HG03442 (cell line): ENCODE measurements at regions not wholly inside any gene's neighbourhood (a gene's known extent, or its start where the extent isn't known, plus 50 kb on each side); places are given as distances from the start of the nearest gene placed in this dataset.
"Not testable (repeated sequence)": the region's sequence is repeated elsewhere in the genome, so short reads cannot be mapped to it uniquely, and the experiment has no call there.

Source experiments
- ATAC-seq: cut with Tn5 transposase; IDR thresholded peaks from one replicate; pipeline ENCODE4 v1.9.1; 2021; ENCODE audit warnings: mild to moderate bottlenecking, moderate library complexity; ENCODE audit not compliant: unreplicated experiment

DNA sequence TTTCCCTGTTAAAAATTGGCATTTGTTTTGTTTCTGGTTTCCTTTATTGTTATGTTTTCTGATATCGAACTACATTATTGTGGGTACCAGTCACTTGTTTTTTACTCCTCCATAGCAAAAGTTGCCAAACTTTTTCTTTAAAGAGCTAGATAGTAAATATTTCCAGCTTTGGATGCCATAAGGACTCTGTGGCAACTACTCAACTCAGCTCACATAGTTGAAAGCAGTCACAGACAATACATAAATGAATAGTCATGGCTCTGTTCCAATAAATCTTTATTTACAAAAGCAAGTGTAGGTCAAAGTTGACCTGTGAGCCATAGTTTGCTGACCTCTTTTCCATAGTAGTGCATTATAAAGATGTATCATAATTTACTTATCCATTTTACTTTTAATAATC is 305.0 kb downstream of the RASEF start:
- ATAC-seq, result no peak

DNA sequence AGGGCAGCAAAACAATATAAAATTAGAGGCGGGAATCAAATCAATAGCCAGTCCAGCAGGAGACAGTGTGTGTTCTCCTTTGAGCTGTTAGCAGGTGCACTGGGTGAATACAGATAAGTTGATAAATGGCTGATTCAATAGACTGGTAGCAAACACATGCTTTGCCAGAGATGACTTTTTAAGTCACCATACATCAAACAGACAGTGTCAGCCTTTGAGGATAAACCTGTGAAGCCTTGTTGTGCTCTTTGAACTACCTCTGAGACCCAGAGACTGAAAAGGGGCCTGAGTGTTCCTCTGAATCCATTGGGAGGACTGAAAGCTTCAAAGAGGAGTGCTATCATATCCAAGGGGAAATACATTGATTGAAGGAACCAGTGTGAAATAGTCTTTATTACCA is 301.9 kb downstream of the RASEF start:
- no peak for ATAC-seq

DNA sequence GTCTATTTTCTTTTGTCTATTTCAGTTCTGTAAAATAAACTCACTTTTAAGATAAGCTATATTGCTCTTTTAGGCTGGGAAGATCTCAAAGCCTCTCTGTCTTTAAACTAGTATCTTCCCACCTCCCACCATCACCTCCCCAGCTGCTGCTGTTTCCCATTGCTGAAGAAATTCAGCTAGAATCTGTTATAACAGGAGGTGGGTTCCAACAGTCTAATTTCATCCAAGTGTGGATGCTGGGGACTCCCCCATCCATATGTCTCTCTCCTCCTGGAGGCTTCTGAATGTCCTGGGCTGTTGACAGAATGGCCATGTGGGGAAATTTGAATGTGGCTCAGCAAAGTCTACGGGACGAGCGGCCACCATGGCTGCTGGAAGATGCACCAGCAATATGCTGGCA is 301.0 kb downstream of the RASEF start:
- ATAC-seq, result no peak

DNA sequence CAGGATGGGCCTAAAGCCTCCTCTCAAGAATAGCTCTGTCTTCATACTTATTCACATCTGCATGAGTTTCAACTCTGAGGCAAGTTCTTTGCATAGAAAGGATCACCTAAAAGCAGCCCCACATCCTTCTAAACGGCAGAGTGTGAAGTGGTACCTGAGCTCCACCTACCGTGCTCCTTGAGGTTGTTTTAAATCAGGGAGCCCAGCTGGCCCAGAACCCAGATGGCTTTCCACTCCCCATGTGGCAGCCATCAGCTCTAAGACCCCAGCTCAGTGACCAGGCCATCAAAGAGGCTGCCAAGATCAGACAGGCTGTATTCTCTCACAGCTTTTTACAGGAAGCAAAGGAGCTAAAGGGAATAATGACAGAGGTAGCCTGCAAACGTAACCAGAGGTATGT is 299.3 kb downstream of the RASEF start:
- ATAC-seq, result no peak

DNA sequence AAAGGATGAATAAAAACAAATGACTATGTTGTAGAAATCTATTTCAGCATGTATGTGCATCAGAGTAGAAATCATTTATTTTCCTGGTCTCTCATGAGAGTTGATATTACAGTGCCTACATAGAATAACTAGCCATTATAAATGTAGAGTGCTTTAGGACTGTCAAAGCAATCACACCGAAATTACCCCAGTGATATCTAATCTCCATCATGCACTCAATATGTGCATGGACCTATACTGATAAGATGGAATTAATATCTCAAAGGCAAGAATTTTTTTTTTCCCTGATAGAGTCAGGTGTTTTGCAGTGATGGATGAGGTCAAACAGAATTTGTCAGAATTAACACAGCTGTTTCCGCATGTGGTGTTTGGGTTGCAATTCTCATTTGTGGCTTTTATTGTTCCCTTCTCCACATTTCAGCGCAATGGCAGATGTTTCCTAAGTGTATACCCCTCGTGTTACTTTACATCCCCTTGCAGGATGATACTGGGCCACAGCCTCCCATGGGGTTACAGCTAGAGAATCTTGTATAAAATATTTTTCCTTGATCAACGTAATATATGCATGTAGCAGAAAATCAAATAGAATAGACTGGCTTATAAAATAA is 298.8 kb downstream of the RASEF start:
- no peak for ATAC-seq

DNA sequence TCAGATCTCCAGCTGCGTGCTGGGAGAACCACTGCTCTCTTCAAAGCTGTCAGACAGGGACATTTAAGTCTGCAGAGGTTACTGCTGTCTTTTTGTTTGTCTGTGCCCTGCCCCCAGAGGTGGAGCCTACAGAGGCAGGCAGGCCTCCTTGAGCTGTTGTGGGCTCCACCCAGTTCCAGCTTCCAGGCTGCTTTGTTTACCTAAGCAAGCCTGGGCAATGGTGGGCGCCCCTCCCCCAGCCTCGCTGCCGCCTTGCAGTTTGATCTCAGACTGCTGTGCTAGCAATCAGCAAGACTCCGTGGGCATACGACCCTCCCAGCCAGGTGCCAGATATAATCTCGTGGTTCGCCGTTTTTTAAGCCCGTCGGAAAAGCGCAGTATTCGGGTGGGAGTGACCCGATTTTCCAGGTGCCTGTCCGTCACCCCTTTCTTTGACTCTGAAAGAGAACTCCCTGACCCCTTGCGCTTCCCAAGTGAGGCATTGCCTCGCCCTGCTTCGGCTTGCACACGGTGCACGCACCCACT is 288.2 kb downstream of the RASEF start:
- ATAC-seq, result not testable (repeated sequence)

DNA sequence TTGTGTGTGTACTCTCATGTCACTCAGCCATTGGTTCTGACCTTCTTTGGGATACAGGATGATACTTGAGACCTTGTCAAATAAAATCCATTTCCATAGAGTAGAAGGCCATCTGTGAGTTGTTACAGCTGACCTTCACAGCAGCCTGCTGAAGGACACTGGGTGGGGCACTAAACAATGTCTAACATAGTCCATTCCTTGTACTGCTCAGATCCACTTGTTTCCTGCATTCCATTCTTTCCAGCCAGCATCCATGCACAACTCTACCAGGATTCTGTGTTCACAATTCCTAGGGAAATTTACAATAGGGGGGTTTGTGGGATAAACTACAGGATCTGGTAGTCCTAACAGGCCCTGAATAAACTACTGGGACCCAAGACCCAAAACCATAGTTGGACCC is 286.4 kb downstream of the RASEF start:
- no peak for ATAC-seq

DNA sequence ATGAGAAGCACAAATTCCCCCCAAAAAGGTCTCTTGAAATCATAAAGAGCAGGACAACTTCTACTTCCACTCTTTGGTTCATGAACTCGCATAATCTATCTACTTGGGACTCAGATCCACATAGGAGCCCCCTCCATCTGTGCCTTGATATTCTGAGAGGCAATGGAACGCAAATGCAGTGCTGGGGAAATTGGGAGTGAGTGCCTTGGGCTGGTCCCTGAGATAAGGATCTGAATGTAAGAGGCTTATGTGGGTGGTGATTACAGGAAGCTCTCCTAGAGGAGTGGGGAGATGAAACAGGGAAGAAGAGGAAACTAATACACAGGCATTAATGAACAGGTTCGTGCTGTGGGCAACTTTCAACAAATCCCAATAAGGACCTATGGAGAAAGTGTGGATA is 285.6 kb downstream of the RASEF start:
- no peak for ATAC-seq

DNA sequence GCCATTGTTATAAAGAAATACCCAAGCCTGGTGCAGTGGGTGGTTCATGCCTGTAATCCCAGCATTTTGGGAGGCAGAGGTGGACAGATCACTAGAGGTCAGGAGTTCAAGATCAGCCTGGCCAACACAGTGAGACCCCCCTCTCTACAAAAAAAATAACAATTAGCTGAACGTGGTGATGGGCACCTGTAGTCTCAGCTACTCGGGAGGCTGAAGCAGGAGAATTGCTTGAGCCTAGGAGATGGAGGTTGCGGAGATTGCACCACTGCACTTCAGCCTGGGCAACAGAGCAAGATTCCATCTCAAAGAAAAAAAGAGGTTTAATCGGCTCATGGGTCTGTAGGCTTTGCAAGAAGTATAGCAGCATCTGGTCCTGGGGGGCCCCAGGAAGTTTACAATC is 284.0 kb downstream of the RASEF start:
- ATAC-seq, result not testable (repeated sequence)

DNA sequence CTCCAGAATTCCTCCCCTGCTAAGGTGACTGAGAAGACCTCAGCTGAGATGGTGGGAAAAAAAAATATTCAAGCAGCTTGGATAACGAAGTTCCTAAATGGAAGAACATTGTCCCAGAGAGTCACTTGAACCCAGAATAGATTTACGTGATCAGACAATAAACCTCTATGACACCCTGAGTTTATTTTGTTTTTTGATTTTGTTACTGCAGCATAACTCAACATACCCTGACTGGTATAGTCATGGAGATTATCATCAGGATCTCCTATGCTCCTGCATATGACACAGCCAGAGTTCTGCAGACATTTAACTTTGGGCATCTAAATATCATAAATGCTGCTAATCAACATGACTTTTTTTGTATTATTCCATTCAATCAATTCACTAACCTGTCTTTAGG is 282.9 kb downstream of the RASEF start:
- ATAC-seq, result no peak

DNA sequence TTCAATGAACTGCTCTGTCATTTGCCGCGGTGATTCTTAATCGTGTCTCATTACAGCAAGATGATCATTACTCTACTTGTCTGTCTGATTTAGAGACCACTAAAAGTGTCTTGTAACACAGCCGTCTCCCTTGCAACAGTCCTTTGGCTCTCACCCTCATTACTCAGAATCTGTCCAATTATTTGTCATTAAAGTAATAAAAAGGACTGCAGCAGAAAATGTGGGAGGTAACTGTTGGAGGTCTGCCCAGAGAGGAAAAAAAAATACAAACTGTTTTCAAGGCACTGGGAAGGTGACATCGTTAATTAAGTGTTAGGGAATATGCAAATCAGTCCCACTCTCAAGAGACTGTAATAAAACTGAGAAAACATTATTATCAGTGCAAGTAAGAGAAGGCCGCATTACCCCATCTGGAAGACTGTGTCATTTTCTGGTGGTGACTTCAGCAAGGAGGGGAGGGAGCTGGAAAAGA is 281.0 kb downstream of the RASEF start:
- no peak for ATAC-seq

DNA sequence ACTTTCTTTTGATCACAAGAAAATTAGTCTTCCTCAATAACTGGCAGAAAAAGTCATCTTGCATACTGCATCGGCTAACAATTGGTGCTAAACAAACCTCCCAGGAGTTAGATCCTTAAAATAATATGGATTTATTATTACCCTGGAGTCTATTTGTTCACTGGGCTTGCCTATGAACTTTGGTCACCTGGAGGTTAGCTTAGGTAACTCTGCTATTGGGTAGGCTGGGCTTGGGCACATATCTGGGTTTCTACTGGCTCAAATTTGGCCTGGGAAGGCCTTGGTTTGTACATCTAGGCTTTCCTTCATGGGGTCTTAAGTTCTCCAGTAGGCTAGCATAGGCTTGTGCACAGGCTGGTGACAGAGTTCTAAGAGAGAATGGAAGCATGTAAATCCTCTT is 279.9 kb downstream of the RASEF start:
- no peak for ATAC-seq

DNA sequence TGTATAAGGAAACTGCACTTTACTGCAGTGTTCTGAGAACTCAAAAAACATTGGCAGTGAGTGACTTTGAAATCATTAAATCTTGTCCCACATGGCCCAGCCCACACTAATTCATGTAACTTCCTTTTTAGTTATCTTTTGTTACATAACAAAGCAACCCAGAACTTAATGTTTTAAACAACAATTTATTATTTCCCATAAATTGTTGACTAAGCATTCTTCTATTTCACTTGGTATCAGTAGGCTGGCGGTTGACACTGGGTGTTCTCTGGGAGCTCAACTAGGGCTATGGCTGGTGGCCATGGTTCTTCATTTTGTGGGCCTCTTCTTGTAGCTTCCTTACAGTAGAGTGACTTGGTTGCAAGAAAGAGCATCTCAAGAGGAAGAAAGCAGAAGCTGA is 278.4 kb downstream of the RASEF start:
- ATAC-seq, result no peak

DNA sequence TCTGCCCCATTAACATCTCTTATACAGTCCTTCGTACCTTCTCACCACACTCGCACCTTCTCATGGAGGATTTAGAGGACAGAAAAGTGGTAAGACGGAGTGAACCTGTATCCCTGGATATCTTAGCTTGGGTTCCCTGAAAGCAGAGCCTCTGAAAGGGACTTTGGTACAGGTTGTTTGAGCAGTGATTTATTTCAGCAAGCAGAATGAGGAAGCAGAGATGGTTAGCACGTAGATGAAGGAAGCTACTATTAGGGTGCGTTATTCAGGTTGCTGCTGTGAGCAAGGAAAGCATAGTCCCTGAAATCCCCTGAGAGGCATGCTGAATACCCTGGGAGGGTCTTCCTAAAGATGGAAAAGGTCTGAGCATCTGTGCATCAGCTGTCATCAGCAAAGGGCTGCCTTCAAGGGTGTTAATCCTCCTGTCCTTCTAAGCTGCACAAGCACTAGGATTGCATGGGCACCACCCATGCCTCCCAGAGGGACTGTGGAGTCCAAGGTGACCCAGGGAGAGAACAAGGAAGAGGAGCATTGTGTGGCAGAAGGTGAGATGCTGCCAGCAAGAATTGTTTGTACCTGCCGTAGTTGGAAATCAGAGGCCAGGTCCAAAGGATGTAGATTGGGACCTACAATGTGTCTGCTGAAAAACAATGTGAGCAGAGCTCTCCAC is 273.7 kb downstream of the RASEF start:
- no peak for ATAC-seq

DNA sequence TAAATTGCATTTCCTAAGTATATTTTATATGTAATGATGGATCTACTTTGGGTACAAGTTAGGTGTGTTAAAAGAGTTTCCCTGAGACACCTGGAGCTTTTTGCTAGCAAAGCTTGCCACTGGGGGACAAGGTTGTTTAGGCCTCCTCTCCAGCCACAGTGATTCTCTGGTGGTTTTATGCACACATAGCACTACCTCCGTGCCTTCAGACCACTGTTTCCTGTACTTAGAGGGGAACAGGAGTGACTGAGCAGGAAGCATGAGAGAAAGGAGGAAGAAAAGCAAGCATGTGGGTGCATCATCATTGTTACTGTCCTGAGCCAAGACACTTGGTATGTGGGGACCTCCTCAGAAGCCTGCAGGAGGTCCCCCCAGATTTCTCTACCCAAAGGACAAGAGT is 272.1 kb downstream of the RASEF start:
- no peak for ATAC-seq

DNA sequence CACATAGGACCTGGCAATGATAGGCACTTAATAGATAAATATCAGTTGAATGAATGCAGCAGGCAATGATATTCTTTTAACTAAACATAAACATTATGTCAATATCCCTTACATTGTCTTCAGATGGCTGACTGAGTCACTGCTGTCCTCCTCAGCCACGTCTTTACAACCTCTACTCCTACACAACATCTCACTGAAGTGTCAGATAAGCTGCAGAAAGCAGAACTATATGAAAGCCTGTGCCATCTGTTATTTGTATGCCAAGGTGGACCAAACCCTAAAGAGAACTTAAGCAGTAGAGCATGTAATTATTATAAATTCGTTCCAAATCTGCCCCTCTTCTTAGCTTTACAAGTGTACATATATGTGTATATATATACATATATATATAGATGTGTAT is 271.2 kb downstream of the RASEF start:
- no peak for ATAC-seq

DNA sequence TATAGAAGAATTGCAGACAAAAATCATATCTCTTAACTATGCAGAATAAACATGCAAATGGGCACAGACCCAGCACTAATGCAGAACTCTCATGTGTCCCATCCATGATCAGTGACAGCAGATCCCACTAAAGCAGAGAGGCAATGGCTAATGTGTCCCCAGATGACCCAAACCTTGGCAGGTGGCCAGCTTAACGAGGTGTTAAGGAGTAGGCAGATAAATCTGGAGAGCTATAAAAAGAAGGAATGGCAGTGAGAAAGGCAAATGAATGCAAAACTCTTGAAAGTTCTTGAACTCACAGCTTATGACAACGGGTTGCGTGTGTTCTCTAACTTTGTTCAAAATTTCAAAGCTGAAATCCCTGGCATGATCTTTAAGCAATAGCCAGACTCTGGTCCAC is 265.4 kb downstream of the RASEF start:
- ATAC-seq, result no peak

DNA sequence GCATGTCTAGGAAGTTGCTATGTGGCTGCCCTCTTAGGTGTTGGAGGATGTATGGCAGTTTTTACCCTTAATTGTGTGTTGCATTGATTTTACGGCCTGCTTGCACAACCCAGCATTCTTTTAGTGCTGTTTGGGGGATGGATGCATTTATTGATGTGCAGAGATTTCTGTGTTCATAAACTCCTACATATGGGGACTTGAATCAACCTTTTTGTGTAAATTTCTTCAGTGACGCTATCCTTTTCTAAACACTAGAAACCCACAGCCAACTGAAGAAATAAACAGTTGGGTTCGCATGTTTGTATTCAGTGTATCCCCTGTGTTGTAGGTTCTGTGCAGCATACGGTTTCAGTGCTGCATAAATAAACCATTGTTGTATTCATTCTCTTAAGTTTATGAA is 263.7 kb downstream of the RASEF start:
- no peak for ATAC-seq

DNA sequence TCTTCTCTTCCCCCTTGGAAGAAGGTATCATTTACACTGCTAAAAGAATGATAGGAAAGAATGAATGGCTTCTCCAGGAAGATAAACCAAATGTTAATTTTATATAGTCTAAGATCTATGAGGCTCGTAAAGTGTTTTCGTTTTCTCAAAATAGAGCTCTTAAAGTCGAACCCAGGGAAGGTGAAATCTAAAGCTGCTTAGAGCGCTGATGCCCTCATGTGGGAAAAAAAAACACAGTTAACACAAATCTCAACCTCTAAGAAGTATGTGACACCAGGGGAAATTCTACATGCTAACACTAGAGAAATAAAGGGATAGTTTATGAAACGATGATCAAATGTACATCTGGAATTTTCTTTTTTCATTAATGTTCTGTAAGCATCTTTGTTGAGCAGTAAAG is 257.9 kb downstream of the RASEF start:
- ATAC-seq, result no peak

DNA sequence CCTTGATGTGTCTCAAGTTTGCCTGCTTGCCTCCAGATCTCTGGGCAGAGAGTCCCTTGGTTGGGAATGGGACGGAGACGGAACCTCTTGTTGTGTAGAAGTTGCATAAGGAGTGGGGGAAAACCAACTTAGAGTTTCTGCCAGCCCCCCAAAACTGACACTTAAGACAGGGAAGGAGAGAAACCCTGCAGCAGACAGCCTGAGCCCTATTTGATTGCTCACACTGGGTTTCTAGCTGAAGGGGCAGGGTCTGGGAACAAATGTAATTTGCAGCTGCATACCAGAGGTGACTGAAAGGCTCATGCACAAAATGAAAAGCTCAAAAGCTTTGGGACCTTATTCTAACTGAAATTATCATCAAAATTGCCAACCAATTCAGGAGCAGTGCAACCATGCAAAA is 254.5 kb downstream of the RASEF start:
- ATAC-seq, result no peak

DNA sequence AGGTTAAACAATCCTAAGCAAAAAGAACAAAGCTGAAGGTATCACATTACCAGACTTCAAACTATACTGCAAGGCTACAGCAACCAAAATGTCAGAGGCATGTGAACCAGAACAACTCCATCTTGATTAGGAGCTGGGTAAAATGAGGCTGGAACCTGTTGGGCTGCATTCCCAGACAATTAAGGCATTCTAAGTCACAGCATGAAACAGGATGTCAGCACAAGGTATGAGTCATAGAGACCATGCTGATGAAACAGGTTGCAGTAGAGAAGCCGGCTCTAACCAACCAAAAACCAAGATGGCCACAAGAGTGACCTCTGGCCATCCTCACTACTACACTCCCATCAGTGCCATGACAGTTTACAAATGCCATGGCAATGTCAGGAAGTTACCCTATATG is 252.0 kb downstream of the RASEF start:
- ATAC-seq, result no peak

DNA sequence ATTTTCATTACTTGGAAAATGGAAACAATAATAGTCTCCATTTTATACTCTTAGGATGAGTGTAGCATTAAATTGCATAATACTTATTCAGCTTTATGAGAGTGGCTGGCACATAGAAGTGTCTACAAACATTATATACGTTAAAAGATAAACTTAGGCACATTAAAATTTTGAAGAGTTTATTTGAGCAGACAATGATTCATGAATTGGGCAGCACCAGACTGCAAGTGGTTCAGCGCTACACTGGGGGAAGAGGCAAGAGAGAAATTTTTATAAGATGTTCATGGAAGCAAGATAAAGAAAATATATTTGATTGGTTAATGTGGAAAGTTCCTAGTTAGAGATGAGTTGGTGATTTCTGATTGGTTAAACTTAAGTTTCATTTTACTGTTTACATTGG is 243.7 kb downstream of the RASEF start:
- no peak for ATAC-seq

DNA sequence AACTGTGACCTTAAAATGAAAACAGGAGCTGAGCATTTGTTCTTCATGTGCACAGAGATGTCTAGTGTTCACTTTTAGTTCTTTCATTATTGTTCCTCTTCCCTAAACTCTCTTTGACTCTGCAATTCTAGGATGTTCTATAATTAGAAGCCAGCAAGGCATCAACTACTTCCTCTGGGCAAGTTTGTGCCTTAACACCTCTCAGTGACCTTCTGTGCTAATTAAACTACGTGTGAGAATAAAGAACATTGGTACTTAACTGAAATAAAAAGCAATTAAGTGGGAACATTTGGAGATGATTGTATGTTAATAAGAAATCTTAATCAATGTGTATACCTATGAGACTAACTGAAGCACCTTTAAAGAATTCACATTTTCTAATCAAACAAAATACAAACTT is 242.8 kb downstream of the RASEF start:
- no peak for ATAC-seq
